GM12878 (cell line): ENCODE measurements at regions not wholly inside any gene's neighbourhood (a gene's known extent, or its start where the extent isn't known, plus 50 kb on each side); places are given as distances from the start of the nearest gene placed in this dataset.

Experiments used
- ATAC-seq: fragments of 200-7000 bp; cut with Tn5 transposase; 3 replicates; pipeline ENCODE4 v1.9.1; 2020; ENCODE audit warnings: mild to moderate bottlenecking, moderate library complexity
- BruUV-seq: library from RNA; stranded (reverse); fragments of 400-500 nt; replicated peaks from 2 replicates; lab custom pipeline; 2021; lab: Mats Ljungman, UMichigan
- CTCF ChIA-PET: fragments of 300-600 bp; sonication (Branson Sonifier 250); formaldehyde crosslinking; extraction: SDS; loops from one replicate; lab custom pipeline; 2021; ENCODE audit warnings: inconsistent platforms; lab: Yijun Ruan, JAX
- POLR2A ChIA-PET: fragments of 350-600 bp; formaldehyde crosslinking; extraction: SDS; loops from one replicate; lab custom pipeline; 2021; ENCODE audit warnings: inconsistent platforms; lab: Charles Lee
- RAD21 ChIA-PET: fragments of 300-600 bp; sonication (Branson Sonifier 250); formaldehyde crosslinking; loops from one replicate; lab custom pipeline; 2023; ENCODE audit warnings: antibody characterized with exemption; ENCODE audit not compliant: unreplicated experiment; lab: Charles Lee
- SMC1A ChIA-PET: fragments of 300-600 bp; sonication (Branson Sonifier 250); formaldehyde crosslinking; loops from one replicate; lab custom pipeline; 2023; ENCODE audit not compliant: unreplicated experiment, uncharacterized antibody; lab: Charles Lee
- DNase-seq: peaks from one replicate; pipeline ENCODE4 v3.0.0-alpha.2; 2011; ENCODE audit warnings: low read depth, low spot score
- FAIRE-seq: peaks from 3 replicates; lab custom pipeline; 2011; peaks lifted over from hg19 to GRCh38; lab: Jason Lieb, UNC
- H2AFZ ChIP-seq: 2 replicates; pipeline ENCODE4 v1.6.0; 2011; ENCODE audit warnings: low read depth, low read length, control low read depth; ENCODE audit not compliant: control insufficient read depth
- H3K27ac ChIP-seq: 2 replicates; pipeline ENCODE4 v1.5.1; 2011; ENCODE audit warnings: control low read depth; ENCODE audit not compliant: control insufficient read depth, insufficient read depth
- H3K27me3 ChIP-seq, 2 experiments: replicated peaks in 1 of 2; 2 replicates each; pipeline versions ENCODE4 v1.6.0 to v1.6.1; 2011; ENCODE audit warnings: low read length in 1 of 2; ENCODE audit not compliant: control insufficient read depth in 2 of 2, insufficient read depth in 2 of 2
- H3K36me3 ChIP-seq, 2 experiments: 2 replicates each; pipeline ENCODE4 v1.5.1; 2011; ENCODE audit warnings: low read length in 1 of 2; ENCODE audit not compliant: control insufficient read depth in 2 of 2, insufficient read depth in 2 of 2
- H3K4me1 ChIP-seq: 2 replicates; pipeline ENCODE4 v1.6.1; 2011; ENCODE audit warnings: mild to moderate bottlenecking, low read length, moderate library complexity, mixed read lengths; ENCODE audit not compliant: control insufficient read depth, insufficient read depth
- H3K4me2 ChIP-seq: 2 replicates; pipeline ENCODE4 v1.6.0; 2011; ENCODE audit warnings: control low read depth; ENCODE audit not compliant: control insufficient read depth, insufficient read depth
- H3K4me3 ChIP-seq: fragments of 200-600 bp; sonication (generic); 2 replicates; pipeline ENCODE4 v1.5.1; 2016
- H3K79me2 ChIP-seq: 2 replicates; pipeline ENCODE4 v1.6.0; 2011; ENCODE audit warnings: low read length; ENCODE audit not compliant: control insufficient read depth, insufficient read depth
- H3K9ac ChIP-seq: 2 replicates; pipeline ENCODE4 v1.8.0; 2011; ENCODE audit warnings: low read length, control low read depth, mixed read lengths; ENCODE audit not compliant: control insufficient read depth, insufficient read depth
- H3K9me3 ChIP-seq: replicated peaks from 3 replicates; pipeline ENCODE4 v1.5.1; 2011; ENCODE audit warnings: mild to moderate bottlenecking, low read length; ENCODE audit not compliant: control insufficient read depth, insufficient read depth
- H4K20me1 ChIP-seq: 2 replicates; pipeline ENCODE4 v1.6.0; 2011; ENCODE audit not compliant: control insufficient read depth, insufficient read depth
- CHD1 ChIP-seq: IDR thresholded peaks from 2 replicates; pipeline ENCODE4 v1.6.1; 2012; ENCODE audit warnings: low read depth, low read length, improper control_type of control experiment
- ESRRA ChIP-seq: IDR thresholded peaks from 2 replicates; pipeline ENCODE4 v1.6.1; 2012; ENCODE audit warnings: mild to moderate bottlenecking, low read length, improper control_type of control experiment
- SREBF1 ChIP-seq: IDR thresholded peaks from 2 replicates; pipeline ENCODE4 v1.6.1; 2012; ENCODE audit warnings: mild to moderate bottlenecking, low read length
- STAT3 ChIP-seq: IDR thresholded peaks from 2 replicates; pipeline ENCODE4 v1.6.1; 2011; ENCODE audit warnings: low read depth, low read length, improper control_type of control experiment
- WGBS: methylation state at CpG from one replicate; pipeline ENCODE4 v1.1.6; 2016; ENCODE audit warnings: low lambda C conversion rate; ENCODE audit not compliant: insufficient replicate concordance, insufficient coverage; ENCODE audit errors: missing lambda C conversion rate; 5-methylcytosine and 5-hydroxymethylcytosine counted together
- in situ Hi-C: fragments of 300-500 bp; cut with MboI; formaldehyde crosslinking; loops from 9 replicates; pipeline ENCODE4 v1.14.3; 2018; ENCODE audit warnings: mixed read lengths
- intact Hi-C: fragments of 100-400 bp; cut with micrococcal nuclease; formaldehyde crosslinking; loops from one replicate; pipeline ENCODE4 v1.14.2; 2022; ENCODE audit not compliant: unreplicated experiment
- TF ChIP-seq, protein P1 (sequence below): fragments of 450-650 bp; IDR thresholded peaks from 2 replicates; pipeline ENCODE4 v1.6.1; 2018; ENCODE audit warnings: mild to moderate bottlenecking, low read depth, moderate library complexity; ENCODE audit not compliant: partially characterized antibody
- TF ChIP-seq, protein P2 (sequence below): IDR thresholded peaks from 2 replicates; pipeline ENCODE4 v1.6.1; 2012; ENCODE audit warnings: low read length, inconsistent platforms
- TF ChIP-seq, protein P3 (sequence below): fragments of 450-650 bp; formaldehyde crosslinking; IDR thresholded peaks from 2 replicates; pipeline ENCODE4 v1.5.0; 2022; ENCODE audit warnings: mild to moderate bottlenecking, missing genetic modification characterization

DNA sequence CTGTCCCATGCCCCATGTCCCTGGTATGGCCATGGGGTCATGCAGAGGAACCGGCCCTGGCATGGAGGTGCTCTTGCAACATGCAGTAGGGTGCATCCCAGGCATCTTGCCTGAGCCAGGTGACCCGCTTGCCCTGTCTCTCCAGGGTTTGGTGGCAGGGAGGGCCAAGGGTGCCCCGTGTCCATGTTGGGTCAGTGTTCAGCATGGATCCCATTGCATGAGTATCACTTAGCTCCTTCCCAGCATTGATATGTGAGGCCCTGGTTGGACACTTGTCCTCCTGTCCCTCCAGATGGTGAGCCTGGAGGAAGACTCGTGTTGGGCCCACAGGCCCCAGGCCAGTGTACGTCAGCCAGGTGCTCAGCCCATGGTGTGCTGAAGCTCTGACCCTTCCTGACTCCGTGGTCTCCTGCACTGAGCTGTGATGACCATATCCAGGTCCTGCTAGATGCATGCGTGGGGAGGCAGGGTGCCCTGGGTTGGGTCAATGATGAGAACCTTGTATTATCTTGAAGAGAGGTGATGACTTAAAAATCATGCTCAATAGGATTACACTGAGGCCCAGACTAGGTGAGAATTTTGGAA, 205.0 kb downstream of the UBE3A start:
- H3K36me3 ChIP-seq: no peaks in the 10 kb centered on the region
- FAIRE-seq (no peak), DNase-seq (no peak), ATAC-seq (no peak)
- no peak overlapping the region for H3K4me2 ChIP-seq
- H3K79me2 ChIP-seq: no peaks in the 10 kb centered on the region
- H3K9ac ChIP-seq: no peak overlapping the region
- CTCF ChIA-PET: no interaction called here
- RAD21 ChIA-PET: no interaction called here
- intact Hi-C loops: no loop called here
- H2AFZ ChIP-seq: no peak overlapping the region
- no peaks in the 10 kb centered on the region for H3K27me3 ChIP-seq
- no TSS peak for BruUV-seq
- in situ Hi-C loops: no loop called here
- no peak overlapping the region for H3K27ac ChIP-seq
- TF ChIP-seq ESRRA (no peak), CHD1 (no peak), SREBF1 (no peak), STAT3 (no peak)
- TF ChIP-seq, protein P1, sequence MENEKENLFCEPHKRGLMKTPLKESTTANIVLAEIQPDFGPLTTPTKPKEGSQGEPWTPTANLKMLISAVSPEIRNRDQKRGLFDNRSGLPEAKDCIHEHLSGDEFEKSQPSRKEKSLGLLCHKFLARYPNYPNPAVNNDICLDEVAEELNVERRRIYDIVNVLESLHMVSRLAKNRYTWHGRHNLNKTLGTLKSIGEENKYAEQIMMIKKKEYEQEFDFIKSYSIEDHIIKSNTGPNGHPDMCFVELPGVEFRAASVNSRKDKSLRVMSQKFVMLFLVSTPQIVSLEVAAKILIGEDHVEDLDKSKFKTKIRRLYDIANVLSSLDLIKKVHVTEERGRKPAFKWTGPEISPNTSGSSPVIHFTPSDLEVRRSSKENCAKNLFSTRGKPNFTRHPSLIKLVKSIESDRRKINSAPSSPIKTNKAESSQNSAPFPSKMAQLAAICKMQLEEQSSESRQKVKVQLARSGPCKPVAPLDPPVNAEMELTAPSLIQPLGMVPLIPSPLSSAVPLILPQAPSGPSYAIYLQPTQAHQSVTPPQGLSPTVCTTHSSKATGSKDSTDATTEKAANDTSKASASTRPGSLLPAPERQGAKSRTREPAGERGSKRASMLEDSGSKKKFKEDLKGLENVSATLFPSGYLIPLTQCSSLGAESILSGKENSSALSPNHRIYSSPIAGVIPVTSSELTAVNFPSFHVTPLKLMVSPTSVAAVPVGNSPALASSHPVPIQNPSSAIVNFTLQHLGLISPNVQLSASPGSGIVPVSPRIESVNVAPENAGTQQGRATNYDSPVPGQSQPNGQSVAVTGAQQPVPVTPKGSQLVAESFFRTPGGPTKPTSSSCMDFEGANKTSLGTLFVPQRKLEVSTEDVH: no peak
- TF ChIP-seq, protein P2, sequence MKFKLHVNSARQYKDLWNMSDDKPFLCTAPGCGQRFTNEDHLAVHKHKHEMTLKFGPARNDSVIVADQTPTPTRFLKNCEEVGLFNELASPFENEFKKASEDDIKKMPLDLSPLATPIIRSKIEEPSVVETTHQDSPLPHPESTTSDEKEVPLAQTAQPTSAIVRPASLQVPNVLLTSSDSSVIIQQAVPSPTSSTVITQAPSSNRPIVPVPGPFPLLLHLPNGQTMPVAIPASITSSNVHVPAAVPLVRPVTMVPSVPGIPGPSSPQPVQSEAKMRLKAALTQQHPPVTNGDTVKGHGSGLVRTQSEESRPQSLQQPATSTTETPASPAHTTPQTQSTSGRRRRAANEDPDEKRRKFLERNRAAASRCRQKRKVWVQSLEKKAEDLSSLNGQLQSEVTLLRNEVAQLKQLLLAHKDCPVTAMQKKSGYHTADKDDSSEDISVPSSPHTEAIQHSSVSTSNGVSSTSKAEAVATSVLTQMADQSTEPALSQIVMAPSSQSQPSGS: no peak
- TF ChIP-seq, protein P3, sequence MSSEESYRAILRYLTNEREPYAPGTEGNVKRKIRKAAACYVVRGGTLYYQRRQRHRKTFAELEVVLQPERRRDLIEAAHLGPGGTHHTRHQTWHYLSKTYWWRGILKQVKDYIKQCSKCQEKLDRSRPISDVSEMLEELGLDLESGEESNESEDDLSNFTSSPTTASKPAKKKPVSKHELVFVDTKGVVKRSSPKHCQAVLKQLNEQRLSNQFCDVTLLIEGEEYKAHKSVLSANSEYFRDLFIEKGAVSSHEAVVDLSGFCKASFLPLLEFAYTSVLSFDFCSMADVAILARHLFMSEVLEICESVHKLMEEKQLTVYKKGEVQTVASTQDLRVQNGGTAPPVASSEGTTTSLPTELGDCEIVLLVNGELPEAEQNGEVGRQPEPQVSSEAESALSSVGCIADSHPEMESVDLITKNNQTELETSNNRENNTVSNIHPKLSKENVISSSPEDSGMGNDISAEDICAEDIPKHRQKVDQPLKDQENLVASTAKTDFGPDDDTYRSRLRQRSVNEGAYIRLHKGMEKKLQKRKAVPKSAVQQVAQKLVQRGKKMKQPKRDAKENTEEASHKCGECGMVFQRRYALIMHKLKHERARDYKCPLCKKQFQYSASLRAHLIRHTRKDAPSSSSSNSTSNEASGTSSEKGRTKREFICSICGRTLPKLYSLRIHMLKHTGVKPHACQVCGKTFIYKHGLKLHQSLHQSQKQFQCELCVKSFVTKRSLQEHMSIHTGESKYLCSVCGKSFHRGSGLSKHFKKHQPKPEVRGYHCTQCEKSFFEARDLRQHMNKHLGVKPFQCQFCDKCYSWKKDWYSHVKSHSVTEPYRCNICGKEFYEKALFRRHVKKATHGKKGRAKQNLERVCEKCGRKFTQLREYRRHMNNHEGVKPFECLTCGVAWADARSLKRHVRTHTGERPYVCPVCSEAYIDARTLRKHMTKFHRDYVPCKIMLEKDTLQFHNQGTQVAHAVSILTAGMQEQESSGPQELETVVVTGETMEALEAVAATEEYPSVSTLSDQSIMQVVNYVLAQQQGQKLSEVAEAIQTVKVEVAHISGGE (CRISPR knock-in tag): no peak
- WGBS: 19% methylated on average over 7 of the region's 7 CpGs
- H4K20me1 ChIP-seq: no peaks in the 10 kb centered on the region
- H3K4me1 ChIP-seq: no peaks in the 10 kb centered on the region
- POLR2A ChIA-PET: no interaction called here
- H3K4me3 ChIP-seq: no peak overlapping the region
- SMC1A ChIA-PET: no interaction called here
- no peaks in the 10 kb centered on the region; the same call in 2 of the 3 replicates for H3K9me3 ChIP-seq
